Gastroesophageal sphincter (tissue), 3 donors: ENCODE measurements at regions not wholly inside any gene's neighbourhood (a gene's known extent, or its start where the extent isn't known, plus 50 kb on each side); places are given as distances from the start of the nearest gene placed in this dataset.

ENCODE experiments used
- EP300 ChIP-seq: sonication (generic); formaldehyde crosslinking; IDR thresholded peaks from one replicate; pipeline ENCODE4 v1.6.1; 2017; ENCODE audit warnings: antibody characterized with exemption, mild to moderate bottlenecking
- POLR2A ChIP-seq, 2 donors: fragments of 450-650 bp; IDR thresholded peaks; one replicate each; pipeline ENCODE4 v1.6.1; 2017; ENCODE audit warnings: antibody characterized with exemption in 2 of 2, mild to moderate bottlenecking in 2 of 2, moderate library complexity in 1 of 2
- POLR2AphosphoS5 ChIP-seq: sonication (generic); formaldehyde crosslinking; IDR thresholded peaks from one replicate; pipeline ENCODE4 v1.6.1; 2017; ENCODE audit warnings: antibody characterized with exemption
- TF ChIP-seq, protein P1 (sequence below), 4 experiments: fragments of 200-600 bp in 2 of 4; fragments of 450-650 bp in 2 of 4; sonication (generic) in 1 of 4; IDR thresholded peaks; one replicate each; pipeline ENCODE4 v1.5.1; 2017 to 2019; ENCODE audit warnings: antibody characterized with exemption in 4 of 4, mild to moderate bottlenecking in 2 of 4, moderate library complexity in 2 of 4

DNA sequence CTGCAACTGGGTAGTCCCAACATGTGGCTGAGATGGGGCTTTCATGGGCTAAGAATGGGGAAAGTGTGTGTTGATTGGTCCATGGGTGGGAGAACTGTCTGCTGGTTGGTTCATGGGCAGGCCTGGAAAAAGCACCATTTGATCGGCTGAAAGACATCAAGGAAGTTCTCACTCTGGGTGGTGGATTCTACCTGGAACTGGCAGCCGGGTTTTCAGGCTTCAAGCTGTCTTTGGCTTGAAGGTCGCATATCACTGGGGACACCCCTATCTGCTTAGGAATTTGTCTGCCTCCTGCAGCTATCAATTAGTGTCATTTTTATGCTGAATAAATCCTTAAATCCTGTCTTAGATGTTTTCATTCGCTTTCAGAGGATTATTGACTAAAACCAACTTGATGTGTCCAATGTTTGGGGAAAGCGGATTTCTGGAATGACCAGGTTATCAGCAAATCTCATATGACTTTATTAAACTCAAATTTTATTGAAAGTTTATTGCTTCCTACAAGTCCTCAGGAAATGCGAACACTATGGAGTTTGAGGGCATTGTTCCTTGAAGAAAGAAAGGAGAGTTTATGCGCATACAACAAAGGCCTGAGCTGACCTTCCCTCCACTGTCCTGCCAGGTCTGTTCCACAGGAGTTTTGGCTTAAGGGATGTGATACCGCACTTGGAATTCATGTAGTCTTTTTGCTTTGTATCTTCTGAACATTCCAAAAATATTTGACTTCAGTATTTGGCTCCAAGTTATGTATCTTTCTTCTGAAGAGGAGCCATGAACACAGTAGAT, 451.1 kb downstream of the TUSC1 start:
- TF ChIP-seq, protein P1, sequence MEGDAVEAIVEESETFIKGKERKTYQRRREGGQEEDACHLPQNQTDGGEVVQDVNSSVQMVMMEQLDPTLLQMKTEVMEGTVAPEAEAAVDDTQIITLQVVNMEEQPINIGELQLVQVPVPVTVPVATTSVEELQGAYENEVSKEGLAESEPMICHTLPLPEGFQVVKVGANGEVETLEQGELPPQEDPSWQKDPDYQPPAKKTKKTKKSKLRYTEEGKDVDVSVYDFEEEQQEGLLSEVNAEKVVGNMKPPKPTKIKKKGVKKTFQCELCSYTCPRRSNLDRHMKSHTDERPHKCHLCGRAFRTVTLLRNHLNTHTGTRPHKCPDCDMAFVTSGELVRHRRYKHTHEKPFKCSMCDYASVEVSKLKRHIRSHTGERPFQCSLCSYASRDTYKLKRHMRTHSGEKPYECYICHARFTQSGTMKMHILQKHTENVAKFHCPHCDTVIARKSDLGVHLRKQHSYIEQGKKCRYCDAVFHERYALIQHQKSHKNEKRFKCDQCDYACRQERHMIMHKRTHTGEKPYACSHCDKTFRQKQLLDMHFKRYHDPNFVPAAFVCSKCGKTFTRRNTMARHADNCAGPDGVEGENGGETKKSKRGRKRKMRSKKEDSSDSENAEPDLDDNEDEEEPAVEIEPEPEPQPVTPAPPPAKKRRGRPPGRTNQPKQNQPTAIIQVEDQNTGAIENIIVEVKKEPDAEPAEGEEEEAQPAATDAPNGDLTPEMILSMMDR (IDR thresholded peaks at IDR 0.05) = no peak
- TF ChIP-seq POLR2AphosphoS5 (no peak), EP300 (no peak), POLR2A (IDR thresholded peaks at IDR 0.05) (no peak)
